GM23338 (cell line): ENCODE measurements at regions not wholly inside any gene's neighbourhood (a gene's known extent, or its start where the extent isn't known, plus 50 kb on each side); places are given as distances from the start of the nearest gene placed in this dataset.

ENCODE experiments used
- ATAC-seq: fragments of 200-7000 bp; cut with Tn5 transposase; 3 replicates; pipeline ENCODE4 v1.9.1; 2020
- DNase-seq: peaks from one replicate; pipeline ENCODE4 v3.0.0-alpha.2; 2015; ENCODE audit warnings: low spot score
- H2AFZ ChIP-seq: fragments of 200-600 bp; sonication (generic); 2 replicates; pipeline ENCODE4 v1.8.0; 2016; ENCODE audit warnings: antibody characterized with exemption, mild to moderate bottlenecking, moderate library complexity
- H3F3A ChIP-seq: fragments of 200-600 bp; sonication (generic); replicated peaks from 2 replicates; pipeline ENCODE4 v1.8.0; 2017; ENCODE audit warnings: antibody characterized with exemption, mixed run types, low read depth
- H3K27ac ChIP-seq: fragments of 200-600 bp; sonication (generic); 2 replicates; pipeline ENCODE4 v1.6.1; 2016; ENCODE audit warnings: low read depth
- H3K27me3 ChIP-seq: fragments of 200-600 bp; sonication (generic); 2 replicates; pipeline ENCODE4 v1.8.0; 2016; ENCODE audit warnings: mild to moderate bottlenecking, mixed run types, moderate library complexity; ENCODE audit not compliant: insufficient read depth
- H3K36me3 ChIP-seq: fragments of 200-600 bp; sonication (generic); 2 replicates; pipeline ENCODE4 v1.8.0; 2016; ENCODE audit warnings: mild to moderate bottlenecking; ENCODE audit not compliant: insufficient read depth
- H3K4me1 ChIP-seq: fragments of 200-600 bp; sonication (generic); 2 replicates; pipeline ENCODE4 v1.8.0; 2016; ENCODE audit warnings: mild to moderate bottlenecking, moderate library complexity; ENCODE audit not compliant: insufficient read depth
- H3K4me2 ChIP-seq: fragments of 200-600 bp; sonication (generic); 2 replicates; pipeline ENCODE4 v1.7.1; 2017; ENCODE audit warnings: mixed run types
- H3K4me3 ChIP-seq: fragments of 200-600 bp; sonication (generic); 2 replicates; pipeline ENCODE4 v1.6.1; 2016; ENCODE audit warnings: mixed run types
- H3K79me2 ChIP-seq: fragments of 200-600 bp; sonication (generic); replicated peaks from 2 replicates; pipeline ENCODE4 v1.8.0; 2017; ENCODE audit warnings: mild to moderate bottlenecking; ENCODE audit not compliant: insufficient read depth
- H3K9me2 ChIP-seq: fragments of 200-600 bp; sonication (generic); 2 replicates; pipeline ENCODE4 v1.8.0; 2017; ENCODE audit not compliant: insufficient read depth
- H4K20me1 ChIP-seq: fragments of 200-600 bp; sonication (generic); replicated peaks from 2 replicates; pipeline ENCODE4 v1.8.0; 2017; ENCODE audit warnings: mild to moderate bottlenecking; ENCODE audit not compliant: insufficient read depth
- H3K27ac Mint-ChIP-seq: 2 replicates; pipeline ENCODE4 v1.8.0; 2020; ENCODE audit warnings: inconsistent platforms, mild to moderate bottlenecking, moderate library complexity, mixed read lengths
- H3K27me3 Mint-ChIP-seq: 3 replicates; pipeline ENCODE4 v1.8.0; 2022; ENCODE audit warnings: low read depth, mild to moderate bottlenecking, moderate library complexity, mixed read lengths, inconsistent platforms; ENCODE audit not compliant: insufficient read depth, poor library complexity
- H3K36me3 Mint-ChIP-seq: 3 replicates; pipeline ENCODE4 v1.8.0; 2021; ENCODE audit warnings: low read depth, mild to moderate bottlenecking, inconsistent platforms, moderate library complexity, mixed read lengths
- H3K4me1 Mint-ChIP-seq: 3 replicates; pipeline ENCODE4 v1.8.0; 2020; ENCODE audit warnings: mild to moderate bottlenecking, inconsistent platforms, mixed read lengths
- H3K4me3 Mint-ChIP-seq: 3 replicates; pipeline ENCODE4 v1.8.0; 2021; ENCODE audit warnings: moderate library complexity, mild to moderate bottlenecking, inconsistent platforms, mixed read lengths
- H3K9me3 Mint-ChIP-seq: 3 replicates; pipeline ENCODE4 v1.8.0; 2020; ENCODE audit warnings: moderate library complexity, mild to moderate bottlenecking, inconsistent platforms, mixed read lengths
- CREB1 ChIP-seq: fragments of 250-450 bp; sonication (Bioruptor Pico); IDR thresholded peaks from 2 replicates; pipeline ENCODE4 v1.5.0; 2020; ENCODE audit warnings: low read depth, mild to moderate bottlenecking, moderate library complexity
- CTCF ChIP-seq, 2 experiments: fragments of 200-600 bp in 1 of 2; sonication (generic) in 1 of 2; conservative IDR thresholded peaks; 2 replicates each; pipeline versions ENCODE4 v1.5.1 to v1.6.1; 2016 to 2017; ENCODE audit warnings: antibody characterized with exemption in 2 of 2, low read depth in 2 of 2, mild to moderate bottlenecking in 2 of 2, moderate library complexity in 1 of 2
- ETS1 ChIP-seq: IDR thresholded peaks from 2 replicates; pipeline ENCODE4 v1.6.1; 2016; ENCODE audit warnings: antibody characterized with exemption
- EZH2 ChIP-seq: fragments of 200-600 bp; sonication (generic); IDR thresholded peaks from one replicate; pipeline ENCODE4 v1.8.0; 2017; ENCODE audit warnings: antibody characterized with exemption, mild to moderate bottlenecking, low read depth; ENCODE audit not compliant: unreplicated experiment
- EZH2phosphoT487 ChIP-seq: fragments of 200-600 bp; sonication (generic); IDR thresholded peaks from one replicate; pipeline ENCODE4 v1.8.1; 2018; ENCODE audit warnings: antibody characterized with exemption; ENCODE audit not compliant: unreplicated experiment
- JUNB ChIP-seq: IDR thresholded peaks from one replicate; pipeline ENCODE4 v1.6.1; 2016; ENCODE audit warnings: antibody characterized with exemption; ENCODE audit not compliant: unreplicated experiment
- NANOG ChIP-seq: IDR thresholded peaks from 2 replicates; pipeline ENCODE4 v1.6.1; 2016; ENCODE audit warnings: antibody characterized with exemption, borderline replicate concordance
- POLR2AphosphoS5 ChIP-seq: IDR thresholded peaks from 2 replicates; pipeline ENCODE4 v1.6.1; 2016; ENCODE audit warnings: antibody characterized with exemption, low read depth
- REST ChIP-seq: IDR thresholded peaks from one replicate; pipeline ENCODE4 v1.6.1; 2018; ENCODE audit warnings: antibody characterized with exemption; ENCODE audit not compliant: unreplicated experiment
- STAT1 ChIP-seq: IDR thresholded peaks from one replicate; pipeline ENCODE4 v1.6.1; 2016; ENCODE audit warnings: antibody characterized with exemption; ENCODE audit not compliant: unreplicated experiment
- ZNF114 ChIP-seq: fragments of 250-450 bp; sonication (Bioruptor Pico); IDR thresholded peaks from 2 replicates; pipeline ENCODE4 v1.5.0; 2020; ENCODE audit warnings: mild to moderate bottlenecking, moderate library complexity
- ZNF331 ChIP-seq: fragments of 250-450 bp; sonication (Bioruptor Pico); IDR thresholded peaks from 2 replicates; pipeline ENCODE4 v1.5.0; 2020; ENCODE audit warnings: low read depth, mild to moderate bottlenecking, moderate library complexity
- ZNF462 ChIP-seq: fragments of 250-450 bp; sonication (Bioruptor Pico); IDR thresholded peaks from 2 replicates; pipeline ENCODE4 v1.5.0; 2020; ENCODE audit warnings: mild to moderate bottlenecking, moderate library complexity

- Mint-ChIP-seq H3K4me1 (no peaks in the 10 kb centered on the region), H3K4me3 (no peak overlapping the region), H3K27ac (no peak overlapping the region), H3K9me3 (peaks cover 26% of the 10 kb centered on the region), H3K27me3 (no peaks in the 10 kb centered on the region), H3K36me3 (peaks cover 18% of the 10 kb centered on the region; the same call in 2 of the 3 replicates)
- no peak for TF ChIP-seq ZNF331 (CRISPR knock-in tag)
- no peak for TF ChIP-seq ZNF114 (CRISPR knock-in tag)
- TF ChIP-seq NANOG, result no peak
- no peak for TF ChIP-seq ZNF462 (CRISPR knock-in tag)
- TF ChIP-seq JUNB, result no peak
- no peak for TF ChIP-seq CREB1 (CRISPR knock-in tag)
- no peak for TF ChIP-seq REST
- TF ChIP-seq EZH2, result no peak
- no peak for TF ChIP-seq POLR2AphosphoS5
- TF ChIP-seq ETS1, result no peak
- TF ChIP-seq EZH2phosphoT487, result no peak
- TF ChIP-seq CTCF (conservative IDR thresholded peaks at IDR 0.05; ENCODE audit: low read depth in 2 of 2), result no peak
- TF ChIP-seq STAT1, result no peak
- Histone ChIP-seq H3F3A (no peaks in the 10 kb centered on the region), H3K27ac (no peak overlapping the region), H4K20me1 (no peaks in the 10 kb centered on the region), H3K9me2 (no peaks in the 10 kb centered on the region), H3K79me2 (no peaks in the 10 kb centered on the region), H2AFZ (no peak overlapping the region), H3K27me3 (no peaks in the 10 kb centered on the region), H3K4me1 (no peaks in the 10 kb centered on the region), H3K36me3 (peaks cover 3% of the 10 kb centered on the region; the same call in 1 of the 2 replicates), H3K4me2 (no peak overlapping the region), H3K4me3 (no peak overlapping the region)
- ATAC-seq (no peak), DNase-seq (no peak)
Observed at GRCh38 chr11:23719016-23719415, 777.8 kb upstream of the LUZP2 start.
